VCaP (cell line): ENCODE measurements at regions not wholly inside any gene's neighbourhood (a gene's known extent, or its start where the extent isn't known, plus 50 kb on each side); places are given as distances from the start of the nearest gene placed in this dataset.
"Not testable (repeated sequence)": the region's sequence is repeated elsewhere in the genome, so short reads cannot be mapped to it uniquely, and the experiment has no call there.

Experiments used
- H3K27ac ChIP-seq: fragments of 450-650 bp; 2 replicates; pipeline ENCODE4 v1.5.1; 2017
- TF ChIP-seq, protein P1 (sequence below): fragments of 450-650 bp; conservative IDR thresholded peaks from 2 replicates; pipeline ENCODE4 v1.5.1; 2017; ENCODE audit warnings: mild to moderate bottlenecking, moderate library complexity

DNA sequence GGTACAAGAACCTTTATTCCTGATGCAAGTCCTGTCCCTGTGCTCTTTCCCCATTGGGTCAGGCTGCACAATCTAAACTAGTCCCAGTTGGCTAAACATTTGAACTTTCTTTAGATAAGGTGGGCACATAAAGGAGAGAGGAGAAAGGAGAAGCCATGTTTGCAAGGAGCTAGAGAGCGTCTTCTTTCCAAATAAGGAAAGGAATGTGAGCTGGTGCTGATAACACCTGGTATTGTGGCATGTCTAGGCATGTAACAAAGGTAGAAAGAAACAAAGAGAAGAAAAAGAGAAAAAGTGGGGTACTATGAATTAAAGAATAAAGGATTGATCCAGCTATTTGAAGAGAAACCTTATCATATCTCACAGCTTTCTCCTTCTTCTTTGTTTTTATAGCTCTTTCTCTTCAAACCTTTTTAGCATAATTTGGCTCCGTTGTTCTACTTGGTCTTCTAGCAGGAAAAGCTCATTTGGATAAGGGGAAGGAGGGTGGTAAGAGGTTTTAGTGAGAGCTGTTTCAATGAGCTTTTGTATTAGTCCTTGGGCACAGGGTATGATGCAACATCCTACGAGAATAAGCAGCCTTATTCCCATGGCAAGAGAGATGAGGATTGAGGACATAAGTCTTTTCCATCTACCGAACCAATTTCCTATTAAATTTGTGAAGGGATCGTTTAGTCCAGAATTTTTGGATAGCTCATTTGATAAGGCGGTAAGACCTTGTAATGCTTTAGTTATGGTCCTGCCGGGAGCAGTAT lies 415.5 kb upstream of the MAN1A1 start:
- H3K27ac ChIP-seq = no peak overlapping the region
- TF ChIP-seq, protein P1, sequence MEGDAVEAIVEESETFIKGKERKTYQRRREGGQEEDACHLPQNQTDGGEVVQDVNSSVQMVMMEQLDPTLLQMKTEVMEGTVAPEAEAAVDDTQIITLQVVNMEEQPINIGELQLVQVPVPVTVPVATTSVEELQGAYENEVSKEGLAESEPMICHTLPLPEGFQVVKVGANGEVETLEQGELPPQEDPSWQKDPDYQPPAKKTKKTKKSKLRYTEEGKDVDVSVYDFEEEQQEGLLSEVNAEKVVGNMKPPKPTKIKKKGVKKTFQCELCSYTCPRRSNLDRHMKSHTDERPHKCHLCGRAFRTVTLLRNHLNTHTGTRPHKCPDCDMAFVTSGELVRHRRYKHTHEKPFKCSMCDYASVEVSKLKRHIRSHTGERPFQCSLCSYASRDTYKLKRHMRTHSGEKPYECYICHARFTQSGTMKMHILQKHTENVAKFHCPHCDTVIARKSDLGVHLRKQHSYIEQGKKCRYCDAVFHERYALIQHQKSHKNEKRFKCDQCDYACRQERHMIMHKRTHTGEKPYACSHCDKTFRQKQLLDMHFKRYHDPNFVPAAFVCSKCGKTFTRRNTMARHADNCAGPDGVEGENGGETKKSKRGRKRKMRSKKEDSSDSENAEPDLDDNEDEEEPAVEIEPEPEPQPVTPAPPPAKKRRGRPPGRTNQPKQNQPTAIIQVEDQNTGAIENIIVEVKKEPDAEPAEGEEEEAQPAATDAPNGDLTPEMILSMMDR = no peak

DNA sequence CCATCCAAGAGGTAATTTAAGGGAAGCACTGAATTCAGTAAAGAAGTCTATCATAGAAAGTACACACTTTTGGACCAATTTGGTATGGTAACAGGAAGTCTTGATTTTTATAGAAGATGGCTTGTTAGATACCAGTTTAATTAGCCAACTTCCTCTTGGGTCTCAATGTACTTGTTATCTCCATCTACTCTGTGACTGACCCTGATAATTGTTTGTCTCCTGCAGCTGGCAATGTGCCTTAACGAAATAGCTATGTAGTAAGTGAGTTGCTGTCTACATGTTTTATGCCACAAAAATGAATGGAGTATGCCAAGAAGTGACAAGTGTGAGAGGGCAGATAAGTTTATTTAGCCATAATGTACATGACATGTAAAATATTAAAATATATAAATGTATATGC lies 410.5 kb upstream of the MAN1A1 start:
- TF ChIP-seq, protein P1 = no peak
- H3K27ac ChIP-seq = no peak overlapping the region

DNA sequence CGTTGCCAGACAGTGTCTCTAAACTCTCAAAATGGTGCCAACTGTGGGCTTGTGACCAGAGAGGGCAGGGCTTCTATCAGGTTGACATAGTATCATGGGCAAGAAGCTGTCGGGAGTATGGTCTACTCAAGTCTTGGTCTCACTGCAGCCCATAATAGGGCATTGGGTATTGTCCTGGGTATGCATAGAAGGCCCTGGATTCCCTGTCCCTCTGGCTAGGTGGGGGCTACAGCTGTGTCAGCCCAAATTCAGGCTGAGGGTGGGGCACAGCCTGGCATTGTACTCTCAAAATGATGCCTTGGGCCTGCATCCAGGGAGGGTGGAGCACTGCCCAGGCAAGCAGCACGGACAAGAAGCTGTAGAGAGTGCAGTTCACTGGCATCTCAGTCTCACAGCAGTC lies 408.8 kb upstream of the MAN1A1 start:
- TF ChIP-seq, protein P1 = no peak
- no peak overlapping the region for H3K27ac ChIP-seq

DNA sequence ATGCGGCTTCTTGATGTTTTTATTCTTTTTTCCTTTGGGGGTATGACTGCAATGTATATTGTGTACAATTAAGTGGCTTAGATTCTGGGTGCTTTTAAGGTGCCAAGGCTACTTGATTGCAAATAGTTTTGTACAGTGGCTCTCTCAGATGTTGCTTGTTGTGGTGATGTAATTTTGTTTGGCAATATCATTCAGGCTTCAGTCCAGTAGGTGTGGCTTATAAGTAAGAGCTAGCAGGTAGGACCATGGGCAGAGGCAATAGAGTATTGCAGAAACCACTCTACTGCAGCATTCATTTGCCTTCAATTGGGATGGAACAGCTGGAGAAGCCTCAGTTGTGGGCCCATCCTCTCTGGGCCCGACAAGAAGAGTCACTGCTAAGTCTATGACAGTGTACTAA lies 407.9 kb upstream of the MAN1A1 start:
- TF ChIP-seq, protein P1 = no peak
- no peak overlapping the region for H3K27ac ChIP-seq

DNA sequence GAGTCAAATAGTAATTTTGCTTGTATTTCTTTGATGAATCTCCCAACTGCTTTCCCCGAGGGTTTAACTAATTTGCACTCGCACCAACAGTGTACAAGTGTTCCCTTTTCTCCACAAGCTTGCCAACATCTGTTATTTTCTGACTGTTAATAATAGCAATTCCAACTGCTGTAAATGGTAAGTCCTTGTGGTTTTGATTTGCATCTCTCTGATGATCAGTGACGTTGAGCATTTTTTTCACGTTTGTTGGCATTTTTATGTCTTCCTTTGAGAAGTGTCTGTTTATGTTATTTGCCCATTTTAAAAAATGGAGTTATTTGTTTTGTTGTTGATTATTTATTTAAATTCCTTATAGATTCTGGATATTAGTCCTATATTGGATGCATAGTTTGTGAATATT lies 399.8 kb upstream of the MAN1A1 start:
- TF ChIP-seq, protein P1 = no peak
- H3K27ac ChIP-seq = no peak overlapping the region

DNA sequence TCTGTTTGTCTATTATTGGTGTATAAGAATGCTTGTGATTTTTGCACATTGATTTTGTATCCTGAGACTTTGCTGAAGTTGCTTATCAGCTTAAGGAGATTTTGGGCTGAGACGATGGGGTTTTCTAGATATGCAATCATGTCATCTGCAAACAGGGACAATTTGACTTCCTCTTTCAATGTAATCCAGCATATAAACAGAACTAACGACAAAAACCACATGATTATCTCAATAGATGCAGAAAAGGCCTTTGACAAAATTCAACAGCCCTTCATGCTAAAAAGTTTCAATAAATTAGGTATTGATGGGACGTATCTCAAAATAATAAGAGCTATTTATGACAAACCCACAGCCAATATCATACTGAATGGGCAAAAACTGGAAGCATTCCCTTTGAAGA lies 399.0 kb upstream of the MAN1A1 start:
- H3K27ac ChIP-seq = not testable (repeated sequence)

DNA sequence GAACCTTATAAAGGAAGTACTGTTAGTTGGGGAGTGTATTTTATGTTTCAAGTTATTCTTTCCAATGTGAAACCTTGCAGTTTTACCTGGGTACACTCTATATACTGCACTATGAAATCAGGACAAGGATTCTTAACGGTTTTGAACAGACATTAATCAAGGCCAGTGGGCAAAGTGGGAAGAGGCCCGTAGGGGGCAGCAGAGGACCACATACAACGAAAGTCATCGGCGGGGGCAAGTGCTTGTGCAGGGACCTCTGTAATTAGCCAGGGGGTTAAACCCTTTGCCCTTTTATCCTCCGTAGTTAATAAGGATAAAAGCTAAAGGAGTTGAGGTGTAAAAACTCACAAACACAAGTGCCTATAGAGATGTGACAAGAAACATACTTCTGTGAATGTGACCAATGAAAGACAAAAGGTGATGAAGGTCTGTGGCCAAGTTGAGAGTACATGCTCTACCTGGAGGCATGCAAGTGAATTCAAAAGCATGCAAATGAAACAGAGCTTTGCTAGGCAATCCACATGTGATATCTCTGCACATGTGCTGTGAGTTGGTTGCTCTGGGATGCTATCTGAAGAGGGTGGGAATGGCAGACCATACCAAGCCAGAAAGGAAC lies 392.7 kb upstream of the MAN1A1 start:
- no peak overlapping the region for H3K27ac ChIP-seq
- TF ChIP-seq, protein P1 = peak; percentile 90

DNA sequence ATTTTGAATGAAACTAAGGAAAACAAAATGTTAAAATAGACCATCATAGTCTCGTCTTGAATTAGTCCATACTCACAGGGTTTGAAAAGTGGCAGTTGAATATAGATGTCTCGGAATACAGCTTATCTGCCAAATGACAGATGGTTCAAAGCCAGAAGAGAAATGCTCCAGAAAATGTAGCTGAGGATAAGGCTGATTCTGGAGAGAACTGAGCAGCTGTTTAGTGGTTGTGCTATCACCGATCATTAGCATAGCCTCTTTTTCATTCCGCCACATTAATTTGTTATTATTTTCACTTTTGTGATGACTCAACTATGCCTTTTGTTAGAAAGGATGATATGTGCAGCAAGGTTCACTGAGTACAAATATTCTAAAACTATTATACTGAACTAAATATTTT lies 390.2 kb upstream of the MAN1A1 start:
- H3K27ac ChIP-seq = no peak overlapping the region
- TF ChIP-seq, protein P1 = no peak
